GM21619 (cell line): ENCODE measurements at regions not wholly inside any gene's neighbourhood (a gene's known extent, or its start where the extent isn't known, plus 50 kb on each side); places are given as distances from the start of the nearest gene placed in this dataset.

Experiments
- ATAC-seq: cut with Tn5 transposase; IDR thresholded peaks from one replicate; pipeline ENCODE4 v1.9.1; 2021; ENCODE audit not compliant: unreplicated experiment

GRCh38 chr4:165765053-165765452, 108.0 kb upstream of the TLL1 start:
- ATAC-seq: no peak

GRCh38 chr4:165766018-165766417, 107.0 kb upstream of the TLL1 start:
- ATAC-seq: no peak

GRCh38 chr4:165766976-165767375, 106.1 kb upstream of the TLL1 start:
- no peak for ATAC-seq

GRCh38 chr4:165767671-165768070, 105.4 kb upstream of the TLL1 start:
- ATAC-seq: no peak

- no peak for ATAC-seq
Observed at GRCh38 chr4:165768281-165768680, 104.8 kb upstream of the TLL1 start.

GRCh38 chr4:165774326-165774725, 98.7 kb upstream of the TLL1 start:
- ATAC-seq: no peak

- no peak for ATAC-seq
Observed at GRCh38 chr4:165779950-165780670, 92.9 kb upstream of the TLL1 start.

GRCh38 chr4:165780735-165781134, 92.3 kb upstream of the TLL1 start:
- no peak for ATAC-seq

GRCh38 chr4:165782623-165783022, 90.4 kb upstream of the TLL1 start:
- no peak for ATAC-seq

- ATAC-seq: no peak
Observed at GRCh38 chr4:165783626-165784025, 89.4 kb upstream of the TLL1 start.

GRCh38 chr4:165784672-165785071, 88.4 kb upstream of the TLL1 start:
- no peak for ATAC-seq

GRCh38 chr4:165785337-165785736, 87.7 kb upstream of the TLL1 start:
- ATAC-seq: no peak

GRCh38 chr4:165787516-165788274, 85.3 kb upstream of the TLL1 start:
- no peak for ATAC-seq

- no peak for ATAC-seq
Observed at GRCh38 chr4:165788686-165789463, 84.2 kb upstream of the TLL1 start.

- ATAC-seq: no peak
Observed at GRCh38 chr4:165793236-165793635, 79.8 kb upstream of the TLL1 start.

- no peak for ATAC-seq
Observed at GRCh38 chr4:165794834-165795233, 78.2 kb upstream of the TLL1 start.

- ATAC-seq: no peak
Observed at GRCh38 chr4:165799384-165799815, 73.6 kb upstream of the TLL1 start.

GRCh38 chr4:165802452-165802851, 70.6 kb upstream of the TLL1 start:
- no peak for ATAC-seq

- ATAC-seq: no peak
Observed at GRCh38 chr4:165803005-165803404, 70.0 kb upstream of the TLL1 start.

GRCh38 chr4:165805406-165805805, 67.6 kb upstream of the TLL1 start:
- no peak for ATAC-seq

GRCh38 chr4:165806613-165807012, 66.4 kb upstream of the TLL1 start:
- no peak for ATAC-seq

- no peak for ATAC-seq
Observed at GRCh38 chr4:165810726-165811125, 62.3 kb upstream of the TLL1 start.
